Stimulated activated CD4-positive, alpha-beta T cell treated with anti-CD3 and anti-CD28 coated beads, Interleukin-1b, Interleukin-23, amount 100 ng/mL, for 48 hours (primary cell): ENCODE measurements at regions not wholly inside any gene's neighbourhood (a gene's known extent, or its start where the extent isn't known, plus 50 kb on each side); places are given as distances from the start of the nearest gene placed in this dataset.

Experiments used
- DNase-seq: peaks from one replicate; pipeline ENCODE4 v3.0.0-alpha.2; 2020

DNA sequence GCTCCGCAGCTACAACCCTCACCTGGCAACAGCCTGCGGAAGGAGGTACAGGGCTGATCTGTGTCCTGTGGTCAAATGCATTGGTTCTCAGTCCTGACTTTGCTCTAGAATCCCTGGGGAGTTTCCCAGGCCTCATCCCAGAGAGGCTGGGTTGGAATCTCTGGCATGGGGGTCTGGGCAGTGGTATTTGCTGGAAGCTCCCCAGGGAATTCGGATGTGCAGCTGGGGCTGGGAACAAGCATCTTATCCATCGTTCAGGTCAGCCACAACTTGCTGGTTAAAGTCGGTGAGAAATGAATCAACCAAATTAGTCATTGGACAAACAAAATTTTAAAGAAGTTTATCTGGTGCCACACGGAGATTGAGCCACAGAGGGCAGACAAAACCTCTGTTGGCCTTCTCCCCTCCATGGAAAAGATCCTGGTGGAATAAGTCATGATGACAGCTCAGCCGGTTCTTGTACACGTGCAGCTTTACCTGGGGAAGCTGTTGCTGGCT is 231.2 kb downstream of the FOXL1 start:
- no peak for DNase-seq

DNA sequence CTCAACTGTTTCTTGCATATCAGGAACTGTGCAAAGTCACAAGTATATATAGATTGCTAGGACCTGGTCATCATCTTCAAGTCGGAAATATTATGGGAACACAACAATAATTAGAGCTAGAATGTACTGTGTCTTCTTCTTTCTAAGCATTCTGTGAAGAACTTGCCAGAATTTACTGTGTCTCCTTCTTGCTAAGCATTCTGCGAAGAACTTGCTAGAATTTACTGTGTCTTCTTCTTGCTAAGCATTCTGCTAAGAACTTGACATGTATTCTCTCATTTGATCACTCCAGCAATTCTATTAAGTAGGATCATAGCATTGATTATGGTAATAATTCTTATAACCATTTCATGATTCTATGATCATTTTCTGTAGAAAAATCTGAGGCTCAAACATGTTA is 231.7 kb downstream of the FOXL1 start:
- DNase-seq, result no peak

DNA sequence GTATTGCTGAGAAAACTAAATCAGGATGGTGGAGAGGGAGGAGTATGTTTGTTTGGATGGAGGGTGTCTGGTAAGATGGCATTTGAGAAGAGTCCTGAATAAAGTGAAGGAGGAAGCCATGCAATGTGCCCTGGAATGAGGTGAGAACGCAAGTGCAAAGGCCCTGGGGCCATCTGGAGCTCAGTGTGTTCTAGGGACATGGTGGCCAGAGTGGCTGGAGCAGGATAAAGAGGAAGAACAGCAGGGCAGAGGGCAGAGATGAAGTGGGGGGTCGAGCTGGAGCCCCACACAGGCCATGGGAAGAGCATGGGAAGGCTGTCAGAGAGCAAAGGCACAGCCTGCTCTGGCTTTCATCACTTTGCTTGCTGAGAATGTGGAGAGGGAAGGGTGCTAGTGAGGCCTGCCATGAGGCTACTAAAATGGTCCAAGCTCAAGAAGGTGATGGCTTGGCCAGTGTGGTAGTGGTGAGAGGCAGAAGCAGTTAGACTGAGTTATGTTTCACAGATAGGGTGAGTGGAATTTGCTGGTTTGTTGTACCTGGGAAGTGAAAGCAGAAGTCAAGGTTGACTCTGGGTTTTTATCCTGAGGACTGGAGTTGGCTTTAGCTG is 234.1 kb downstream of the FOXL1 start:
- DNase-seq, result no peak

DNA sequence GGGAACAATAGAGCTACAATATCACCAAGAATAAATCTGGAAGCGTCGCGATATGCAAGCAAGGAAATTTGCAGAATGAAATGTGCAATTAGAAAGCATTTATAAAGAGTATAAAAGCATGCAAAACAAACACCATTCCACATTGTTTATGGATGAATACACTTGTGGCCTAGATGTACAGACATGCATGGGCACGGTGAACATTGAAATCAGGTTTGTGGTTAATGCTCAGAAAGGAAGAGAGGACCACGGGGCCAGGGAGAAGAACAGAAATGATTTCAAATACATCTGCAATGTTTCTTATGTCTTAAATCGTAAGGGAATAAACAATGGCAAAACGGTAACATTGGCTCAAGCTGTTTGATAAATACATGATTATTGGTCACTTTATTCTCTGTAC is 235.9 kb downstream of the FOXL1 start:
- no peak for DNase-seq

DNA sequence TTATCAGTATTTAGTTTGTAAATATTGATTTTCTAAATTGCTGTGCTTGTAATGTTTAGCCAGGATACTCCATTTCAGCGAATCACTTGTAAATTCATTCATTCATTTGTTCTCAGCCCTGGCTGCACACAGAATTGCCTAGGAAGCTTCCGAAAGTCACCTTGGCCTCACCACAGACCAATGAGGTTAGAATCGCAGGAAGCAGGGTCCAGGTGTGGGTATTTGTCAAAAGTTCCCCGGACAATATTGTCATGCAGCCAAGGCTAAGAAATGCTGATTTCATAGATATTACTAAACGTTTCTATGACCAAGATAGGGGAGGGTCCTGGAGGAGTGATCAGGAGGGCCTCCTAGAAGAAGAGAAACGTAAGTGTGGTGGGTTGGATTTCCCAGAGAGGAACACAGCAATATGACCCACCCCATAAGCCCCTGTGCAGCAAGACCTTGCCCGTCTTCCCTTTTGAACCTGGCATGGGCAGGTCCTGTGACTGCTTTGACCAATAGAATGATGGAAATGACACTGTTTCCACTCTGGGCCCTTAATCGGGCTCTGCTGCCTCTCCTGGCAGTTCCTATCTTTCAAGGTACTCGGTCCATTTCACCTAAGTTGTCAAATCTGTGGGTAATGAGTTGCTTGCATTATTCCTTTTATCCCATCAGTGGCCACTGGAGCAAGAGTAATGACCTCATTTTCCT is 238.7 kb downstream of the FOXL1 start:
- no peak for DNase-seq

DNA sequence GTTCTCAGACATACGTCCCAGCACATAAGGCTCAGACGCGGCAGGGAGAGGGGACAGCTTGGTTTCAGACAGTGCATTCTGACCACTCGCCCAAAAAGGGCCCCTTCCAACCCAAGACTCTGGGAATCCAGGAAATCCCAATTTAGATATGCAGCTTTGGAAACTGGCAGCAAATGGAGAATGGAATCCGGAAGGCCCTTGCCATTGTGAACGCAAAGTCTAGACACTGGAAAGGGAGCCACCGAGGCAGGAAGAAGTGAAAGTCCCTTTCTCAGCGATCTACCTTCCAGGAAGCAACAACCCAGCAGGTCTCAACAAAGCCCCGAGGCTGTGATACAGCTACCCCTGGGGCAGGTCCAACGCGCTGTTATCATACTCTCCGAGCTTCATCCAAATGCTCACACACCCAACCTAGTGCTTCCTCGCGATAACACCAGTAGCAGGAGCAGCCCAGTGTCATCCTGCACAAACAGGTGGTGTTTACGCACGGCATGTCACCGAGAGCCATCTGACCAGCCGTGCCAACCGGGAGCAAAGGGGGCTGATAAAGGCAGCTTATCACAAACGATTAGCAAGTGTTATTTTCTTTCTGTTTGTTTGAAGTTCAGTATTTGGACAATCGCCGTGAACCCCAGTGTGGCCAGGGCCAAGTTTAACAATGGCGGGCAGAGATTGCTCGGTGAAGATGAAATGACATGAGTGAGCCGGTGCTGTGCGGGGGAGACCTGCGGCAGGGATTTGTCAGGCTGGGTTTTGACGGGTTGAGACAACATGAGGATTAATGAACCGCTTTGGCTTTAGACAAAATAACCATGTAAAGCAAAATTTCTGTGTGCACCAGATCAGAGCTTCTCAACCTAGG is 240.6 kb downstream of the FOXL1 start:
- no peak for DNase-seq

DNA sequence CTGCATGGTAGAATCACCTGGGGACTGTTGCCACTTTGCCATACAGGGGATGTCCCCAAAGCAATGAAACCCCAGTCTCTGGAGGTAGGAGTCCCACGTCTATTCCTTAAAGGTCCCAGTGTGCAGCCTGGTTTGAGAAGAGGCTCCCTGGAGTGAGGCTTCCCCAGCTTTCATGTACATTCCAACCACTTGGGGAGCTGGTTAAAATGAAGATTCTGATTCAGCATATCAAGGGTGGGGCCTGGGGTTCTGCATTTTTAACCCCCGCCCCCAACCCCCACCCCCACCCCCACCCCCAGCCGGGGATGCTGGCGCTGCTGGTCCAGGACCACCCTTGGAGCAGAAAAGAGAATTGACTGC is 241.2 kb downstream of the FOXL1 start:
- DNase-seq, result no peak

DNA sequence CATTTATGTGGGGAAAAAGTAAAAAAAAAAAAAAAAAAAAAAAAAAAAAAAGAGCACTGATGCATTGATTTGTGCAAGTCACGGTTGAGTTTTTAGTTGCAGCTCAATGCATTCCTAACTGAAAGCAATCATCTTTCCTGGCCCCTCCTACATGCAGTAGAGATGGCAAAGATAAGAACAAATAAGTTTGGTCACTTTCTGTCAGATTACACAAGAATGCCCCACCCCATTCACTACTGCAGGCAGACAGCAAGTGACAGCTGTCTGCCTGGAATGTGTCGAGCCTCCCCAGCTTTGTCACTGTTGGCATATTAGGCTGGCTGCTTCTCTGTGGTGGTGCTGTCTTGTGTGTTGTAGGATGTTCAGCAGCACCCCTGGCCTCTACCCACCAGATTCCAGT is 243.5 kb downstream of the FOXL1 start:
- DNase-seq, result no peak

DNA sequence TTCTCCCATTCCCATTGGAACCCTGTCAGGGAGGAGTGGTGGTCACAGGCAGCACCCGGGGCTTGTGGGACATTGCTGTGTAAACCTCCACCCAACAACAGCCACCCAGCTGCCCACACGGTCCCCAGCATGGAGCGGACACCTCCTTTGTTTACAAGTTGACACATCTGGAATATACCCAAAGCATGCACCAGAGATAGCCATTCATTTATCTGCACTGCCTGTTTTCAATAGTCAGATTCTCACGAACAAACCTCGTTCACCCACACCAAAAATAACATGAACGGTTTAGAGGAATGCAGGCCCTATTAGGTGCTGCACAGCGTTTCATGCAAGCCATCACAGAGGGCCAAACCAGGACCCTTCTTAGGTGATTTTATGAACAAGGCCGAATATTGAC is 244.8 kb downstream of the FOXL1 start:
- DNase-seq, result no peak

DNA sequence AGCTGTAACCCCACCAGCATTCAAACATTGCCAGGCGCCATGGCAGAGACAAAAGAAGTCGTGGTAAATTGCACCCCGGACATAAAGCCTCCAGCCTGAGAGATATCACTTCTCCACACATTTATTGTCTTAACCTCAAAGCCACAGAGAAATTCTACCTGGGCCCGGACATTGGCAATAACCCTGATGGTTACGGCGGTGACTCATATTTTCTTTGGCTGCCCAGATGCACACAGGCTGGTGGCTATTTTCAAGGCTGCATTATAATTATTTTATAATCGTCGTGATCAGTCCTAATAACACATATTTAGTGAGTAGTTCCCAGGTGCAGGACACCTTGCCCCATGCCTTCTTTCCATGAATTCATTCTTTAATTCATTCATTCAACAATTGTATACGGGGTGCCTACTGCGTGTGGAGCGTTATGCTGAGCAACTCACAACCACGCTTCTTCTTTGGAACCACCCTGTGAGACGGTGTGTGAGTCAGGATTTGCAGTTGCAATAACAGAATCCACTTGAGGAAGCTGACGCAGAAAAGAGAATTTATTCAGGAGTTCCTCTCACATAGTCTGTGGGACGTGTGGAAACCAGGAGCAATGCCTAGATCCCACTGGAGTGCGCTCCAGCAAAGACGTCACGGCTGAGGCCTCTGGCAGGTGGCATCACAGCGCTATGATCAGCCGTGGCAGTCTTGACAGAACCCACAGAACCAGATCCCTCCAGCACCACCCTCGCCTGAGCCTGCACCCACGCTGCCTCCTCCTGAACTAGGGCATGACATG is 245.7 kb downstream of the FOXL1 start:
- no peak for DNase-seq

DNA sequence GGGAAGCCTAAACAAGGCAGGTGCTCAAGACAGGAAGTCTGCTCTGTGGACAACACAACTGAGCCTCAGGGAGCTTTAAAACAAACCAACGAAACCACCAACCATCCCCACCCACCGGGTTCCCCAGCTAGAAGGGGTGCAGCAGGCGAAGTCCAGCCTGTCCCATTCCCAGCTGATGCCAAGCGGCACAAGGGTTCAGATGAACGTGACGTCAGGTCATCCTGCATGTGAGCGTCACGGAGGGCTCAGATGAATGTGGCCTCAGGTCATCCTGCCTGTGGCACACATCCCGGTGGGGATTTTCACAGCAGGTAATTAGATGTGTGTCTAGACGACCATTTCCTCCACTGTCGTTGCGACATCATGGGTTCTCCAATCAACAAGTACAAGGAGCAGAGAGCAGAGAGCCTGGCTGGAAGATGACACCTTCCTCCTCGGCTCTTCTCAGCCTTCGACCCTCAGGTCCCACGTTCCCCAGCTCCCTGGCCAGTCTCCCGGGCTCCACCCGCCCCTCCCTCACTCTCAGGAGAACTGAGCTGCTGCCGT is 246.5 kb downstream of the FOXL1 start:
- DNase-seq, result no peak

DNA sequence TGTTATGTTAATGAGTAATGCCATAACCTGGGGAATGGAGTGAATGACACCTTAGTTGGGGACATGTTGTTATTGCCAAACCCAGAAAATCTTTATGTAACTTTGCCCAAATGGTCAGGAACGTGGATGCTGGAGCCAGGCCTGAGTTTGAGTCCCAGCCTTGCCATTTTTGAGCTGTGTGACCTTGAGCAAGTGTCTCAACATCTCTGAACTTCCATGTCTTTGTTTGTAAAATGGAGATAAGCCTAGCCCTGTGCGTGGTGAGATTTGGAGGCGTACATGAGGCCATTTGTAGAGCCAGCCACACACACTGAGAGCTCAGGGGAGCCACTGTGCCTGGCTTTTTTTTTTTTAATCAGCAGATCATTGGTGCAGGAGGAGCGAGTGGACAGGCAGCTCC is 247.3 kb downstream of the FOXL1 start:
- no peak for DNase-seq

DNA sequence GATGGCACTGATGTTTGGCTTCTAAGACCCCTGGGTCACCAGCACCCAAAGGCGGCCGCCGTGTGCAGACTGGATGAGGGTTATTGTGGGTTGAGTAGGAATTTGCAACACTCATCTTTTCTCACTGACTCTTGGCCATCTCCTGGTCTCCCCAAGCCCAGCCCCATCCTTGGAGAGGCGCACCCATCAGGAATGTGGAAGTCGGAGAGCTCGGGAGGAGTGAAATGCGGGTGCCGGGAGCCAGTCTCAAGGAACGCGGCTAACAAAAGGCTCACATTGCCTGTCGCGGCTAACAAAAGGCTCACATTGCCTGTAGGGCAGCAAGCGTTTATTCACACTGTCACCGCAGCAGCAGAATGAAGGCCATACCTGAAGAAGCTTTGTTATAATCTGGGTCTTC is 248.6 kb downstream of the FOXL1 start:
- no peak for DNase-seq

DNA sequence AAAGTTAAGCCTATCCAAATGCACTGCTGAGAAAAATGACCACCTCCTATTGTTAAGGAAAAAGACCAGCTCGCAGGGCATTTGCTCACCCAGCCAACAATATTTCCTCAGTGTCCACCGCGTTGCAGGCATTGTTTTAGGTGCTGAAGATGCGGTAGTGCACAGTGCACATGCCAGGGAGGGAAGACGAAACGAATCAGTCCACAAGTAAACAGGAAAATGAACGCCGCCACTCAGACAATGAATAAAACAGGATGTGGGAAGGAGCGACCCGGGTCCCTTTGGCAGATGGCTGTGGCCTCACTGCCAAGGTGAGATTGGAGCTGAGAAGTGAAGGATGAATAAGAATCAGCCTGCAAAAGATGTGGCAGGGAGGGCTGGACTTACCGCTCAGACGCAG is 249.2 kb downstream of the FOXL1 start:
- DNase-seq, result no peak

DNA sequence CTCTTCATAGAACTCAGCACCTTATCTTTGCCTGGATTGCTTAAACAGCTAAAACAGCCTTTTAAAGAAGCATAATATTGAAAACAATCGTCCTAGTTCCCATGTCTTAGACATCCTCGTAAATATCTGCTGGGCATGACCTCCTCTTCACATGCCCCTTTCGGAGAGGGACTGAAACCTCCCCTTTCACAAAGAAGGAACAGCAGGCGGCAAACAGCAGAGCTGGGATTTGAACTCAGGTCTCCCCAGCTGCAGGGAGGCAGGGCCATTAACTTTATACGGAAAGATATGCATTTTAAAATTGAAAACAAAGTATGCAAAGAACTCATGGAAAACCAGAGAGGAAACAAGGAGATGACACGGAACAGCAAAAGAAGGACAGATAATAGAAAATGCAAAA is 249.9 kb downstream of the FOXL1 start:
- no peak for DNase-seq

DNA sequence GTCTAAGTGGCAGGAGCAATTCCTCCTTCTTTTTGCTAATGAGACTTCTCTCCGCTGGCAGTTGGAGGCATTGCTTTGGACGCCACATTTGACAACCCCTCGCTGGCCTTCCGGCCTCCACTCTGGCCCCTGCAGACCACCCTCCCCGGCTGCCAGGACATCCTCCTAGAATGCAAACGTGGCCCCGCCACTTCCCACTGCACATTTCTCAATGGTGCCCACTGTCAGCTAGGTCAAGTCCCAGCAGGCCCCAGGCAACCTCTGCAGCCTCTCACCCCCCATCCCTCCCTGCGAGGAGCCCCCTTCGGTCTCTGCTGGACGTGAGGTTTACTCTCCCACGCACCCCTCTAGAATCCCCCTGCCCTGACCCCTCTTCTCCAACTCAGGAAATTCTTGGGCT is 250.3 kb downstream of the FOXL1 start:
- no peak for DNase-seq

DNA sequence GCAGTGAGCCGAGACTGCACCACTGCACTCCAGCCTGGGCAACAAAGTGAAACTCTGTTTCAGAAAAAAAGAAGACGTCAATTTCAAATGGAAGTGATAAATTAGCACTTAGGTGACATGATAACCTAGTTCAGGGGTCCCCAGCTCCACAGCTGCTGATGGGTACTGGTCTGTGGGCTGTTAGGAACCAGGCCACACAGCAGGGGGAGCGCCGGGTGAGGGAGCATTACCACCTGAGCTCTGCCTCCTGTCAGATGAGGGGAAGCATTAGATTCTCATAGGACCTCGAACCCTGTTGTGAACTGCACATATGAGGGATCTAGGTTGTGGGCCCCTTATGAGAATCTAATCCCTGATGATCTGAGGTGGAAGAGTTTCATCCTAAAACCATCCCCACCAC is 253.0 kb downstream of the FOXL1 start:
- no peak for DNase-seq

DNA sequence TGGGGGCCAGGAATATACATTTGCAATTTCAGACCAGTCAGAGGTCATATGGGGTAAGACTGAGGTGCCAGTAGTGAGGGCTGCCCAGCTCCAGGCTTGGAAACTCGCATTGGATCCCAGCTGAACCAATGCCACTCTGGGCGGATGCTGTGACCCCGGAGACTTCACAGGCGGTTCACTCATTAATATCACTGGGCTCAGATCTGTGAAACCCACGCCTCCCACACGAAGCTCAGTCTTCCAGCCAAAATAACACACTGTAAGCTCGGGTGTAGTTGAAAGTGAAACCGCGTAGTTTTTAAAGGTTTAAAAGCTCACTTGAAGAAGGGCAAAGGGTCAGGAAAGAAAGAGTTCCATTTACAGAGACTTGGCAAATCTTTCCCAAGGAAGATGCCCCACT is 254.8 kb downstream of the FOXL1 start:
- no peak for DNase-seq

DNA sequence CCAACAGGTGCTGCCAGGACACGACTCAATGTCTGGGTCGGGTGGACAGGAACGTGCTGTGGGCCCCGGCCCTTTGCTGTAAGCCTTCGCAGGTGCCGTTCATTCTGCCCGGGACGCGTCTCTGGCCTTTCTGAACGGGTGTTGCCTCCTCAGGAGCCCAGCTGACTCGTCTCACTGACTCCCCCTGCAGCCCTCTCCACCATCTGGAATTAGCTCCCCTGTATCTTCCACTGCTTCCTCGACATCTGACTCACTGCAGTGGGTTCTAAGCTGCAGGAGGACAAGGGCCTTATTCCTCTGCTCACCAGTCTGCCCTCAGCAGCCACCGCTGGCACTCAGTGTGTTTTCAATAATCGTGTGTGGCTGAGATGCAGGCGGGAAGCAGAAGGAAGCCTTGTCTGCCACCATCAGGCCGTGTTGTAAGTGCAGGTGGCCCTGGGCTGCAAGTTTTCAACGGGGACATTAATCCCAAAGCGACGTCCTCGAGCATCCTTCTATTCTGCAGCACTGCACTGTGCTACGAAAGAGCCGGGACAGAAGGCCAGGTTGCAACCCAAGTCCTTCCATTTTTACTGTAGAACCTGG is 256.2 kb downstream of the FOXL1 start:
- no peak for DNase-seq

DNA sequence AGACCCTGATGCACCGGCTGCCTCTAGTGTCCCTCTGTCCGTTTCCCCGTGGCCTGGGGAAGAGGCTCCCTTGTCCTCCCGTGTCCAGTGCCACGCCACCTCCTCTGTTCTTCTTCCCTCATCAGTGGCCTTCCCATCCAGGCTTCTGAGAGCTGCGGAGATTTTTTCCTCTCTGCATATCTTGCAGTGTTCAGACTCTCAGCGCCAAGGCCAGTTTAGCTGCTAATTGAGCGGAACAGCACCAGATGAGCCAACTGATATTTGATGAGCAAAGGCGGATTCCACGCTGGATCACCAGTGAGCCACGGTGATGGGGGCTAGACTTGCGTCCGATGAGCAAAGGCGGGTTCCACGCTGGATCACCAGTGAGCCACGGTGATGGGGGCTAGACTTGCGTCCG is 257.6 kb downstream of the FOXL1 start:
- DNase-seq, result no peak

DNA sequence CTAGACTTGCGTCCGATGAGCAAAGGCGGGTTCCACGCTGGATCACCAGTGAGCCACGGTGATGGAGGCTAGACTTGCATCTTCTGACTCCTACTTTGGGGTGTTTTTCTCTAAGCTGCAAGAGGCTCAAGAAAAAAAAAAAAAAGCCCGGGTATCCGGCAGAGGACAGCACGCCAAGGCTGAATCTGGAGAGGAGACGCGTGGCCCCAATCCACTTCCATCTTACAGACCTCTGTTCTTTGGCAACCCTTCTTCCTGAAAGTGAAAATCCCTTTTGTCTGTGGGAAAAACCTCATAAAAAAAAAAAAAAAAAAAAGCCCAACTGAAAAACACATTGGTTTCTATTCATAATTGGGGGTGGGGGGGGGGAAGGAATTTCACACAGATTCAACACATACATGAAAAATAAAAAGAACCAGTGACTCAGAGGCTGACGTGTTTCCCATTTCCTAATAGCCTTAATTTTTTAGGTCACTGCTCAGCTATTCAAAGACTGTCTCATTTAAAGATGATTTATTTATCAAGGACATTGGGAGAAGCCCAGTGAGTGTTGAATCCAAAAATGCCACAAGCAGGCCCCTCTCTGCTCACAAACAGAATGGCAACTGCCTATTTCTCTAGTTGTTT is 258.3 kb downstream of the FOXL1 start:
- DNase-seq, result no peak

DNA sequence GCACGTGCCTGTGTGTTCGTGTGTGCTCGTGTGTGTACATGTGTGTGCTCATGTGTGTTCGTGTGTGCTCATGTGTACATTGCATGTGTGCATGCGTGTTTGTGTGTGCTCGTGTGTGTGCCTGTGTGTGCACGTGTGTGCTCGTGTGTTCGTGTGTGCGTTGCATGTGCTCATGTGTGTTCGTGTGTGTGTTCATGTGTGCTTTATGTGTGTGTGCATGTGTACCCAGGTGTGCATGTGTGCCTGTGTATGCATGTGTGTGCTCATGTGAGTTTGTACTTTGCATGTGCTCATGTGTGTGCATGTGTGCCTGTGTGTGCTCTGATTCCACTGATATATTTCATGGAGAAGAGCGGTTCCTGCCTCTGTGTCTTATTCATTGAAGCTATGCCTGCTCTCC is 265.5 kb downstream of the FOXL1 start:
- no peak for DNase-seq
